Upper lobe of left lung (tissue), 4 donors: ENCODE measurements at regions not wholly inside any gene's neighbourhood (a gene's known extent, or its start where the extent isn't known, plus 50 kb on each side); places are given as distances from the start of the nearest gene placed in this dataset.

ENCODE experiments used
- POLR2A ChIP-seq, 4 donors: fragments of 450-650 bp; IDR thresholded peaks; one replicate each; pipeline ENCODE4 v1.5.1; 2016 to 2017; ENCODE audit warnings: antibody characterized with exemption in 4 of 4, mild to moderate bottlenecking in 2 of 4
- TF ChIP-seq, protein P1 (sequence below), 6 experiments: fragments of 450-650 bp in 4 of 6; fragments of 200-600 bp in 2 of 6; sonication (generic) in 2 of 6; IDR thresholded peaks; one replicate each; pipeline ENCODE4 v1.5.1; 2016 to 2019; ENCODE audit warnings: antibody characterized with exemption in 6 of 6

DNA sequence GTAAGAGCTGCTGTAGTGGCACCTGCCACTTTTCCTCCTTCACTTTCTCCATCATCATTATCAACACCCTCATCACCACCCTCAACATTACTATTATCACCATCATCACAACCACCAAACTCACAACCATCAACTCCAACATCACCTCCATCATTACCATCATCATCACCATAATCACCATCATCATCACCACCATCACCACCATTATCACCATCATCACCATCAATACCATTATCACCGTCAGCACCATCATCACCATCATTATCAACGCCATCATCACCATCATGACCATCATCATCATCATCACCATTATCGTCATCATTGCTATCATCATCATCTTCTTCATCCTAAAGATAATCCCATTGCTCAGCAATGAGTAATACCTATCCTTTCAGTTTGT, 255.8 kb downstream of the CYRIA start:
- TF ChIP-seq POLR2A (IDR thresholded peaks at IDR 0.05), result no peak
- TF ChIP-seq, protein P1, sequence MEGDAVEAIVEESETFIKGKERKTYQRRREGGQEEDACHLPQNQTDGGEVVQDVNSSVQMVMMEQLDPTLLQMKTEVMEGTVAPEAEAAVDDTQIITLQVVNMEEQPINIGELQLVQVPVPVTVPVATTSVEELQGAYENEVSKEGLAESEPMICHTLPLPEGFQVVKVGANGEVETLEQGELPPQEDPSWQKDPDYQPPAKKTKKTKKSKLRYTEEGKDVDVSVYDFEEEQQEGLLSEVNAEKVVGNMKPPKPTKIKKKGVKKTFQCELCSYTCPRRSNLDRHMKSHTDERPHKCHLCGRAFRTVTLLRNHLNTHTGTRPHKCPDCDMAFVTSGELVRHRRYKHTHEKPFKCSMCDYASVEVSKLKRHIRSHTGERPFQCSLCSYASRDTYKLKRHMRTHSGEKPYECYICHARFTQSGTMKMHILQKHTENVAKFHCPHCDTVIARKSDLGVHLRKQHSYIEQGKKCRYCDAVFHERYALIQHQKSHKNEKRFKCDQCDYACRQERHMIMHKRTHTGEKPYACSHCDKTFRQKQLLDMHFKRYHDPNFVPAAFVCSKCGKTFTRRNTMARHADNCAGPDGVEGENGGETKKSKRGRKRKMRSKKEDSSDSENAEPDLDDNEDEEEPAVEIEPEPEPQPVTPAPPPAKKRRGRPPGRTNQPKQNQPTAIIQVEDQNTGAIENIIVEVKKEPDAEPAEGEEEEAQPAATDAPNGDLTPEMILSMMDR (IDR thresholded peaks at IDR 0.05), result no peak
